Thoracic aorta (tissue), 2 donors: ENCODE measurements at regions not wholly inside any gene's neighbourhood (a gene's known extent, or its start where the extent isn't known, plus 50 kb on each side); places are given as distances from the start of the nearest gene placed in this dataset.
A peak's percentile ranks its signal among the peaks of the same experiment; 100 is the strongest.

Experiments used
- ATAC-seq: fragments of 150-250 bp; one replicate; pipeline ENCODE4 v1.8.0; 2017; ENCODE audit warnings: low read depth; ENCODE audit not compliant: insufficient number of reproducible peaks, low FRiP score
- DNase-seq: peaks from one replicate; pipeline ENCODE4 v3.0.0-alpha.2; 2020; ENCODE audit warnings: low spot score
- H3K27ac ChIP-seq, 2 donors: fragments of 200-600 bp; sonication (generic); 1 replicate in 1 of 2; 2 replicates in 1 of 2; pipeline ENCODE4 v1.5.1; 2016; ENCODE audit warnings: mild to moderate bottlenecking in 2 of 2, moderate library complexity in 2 of 2
- H3K27me3 ChIP-seq: fragments of 200-600 bp; sonication (generic); replicated peaks from 2 replicates; pipeline ENCODE4 v1.6.0; 2016; ENCODE audit warnings: mild to moderate bottlenecking; ENCODE audit not compliant: insufficient read depth
- H3K36me3 ChIP-seq: fragments of 200-600 bp; sonication (generic); one replicate; pipeline ENCODE4 v1.5.1; 2016
- H3K4me1 ChIP-seq, 2 donors: fragments of 200-600 bp; sonication (generic); 1 replicate in 1 of 2; 2 replicates in 1 of 2; pipeline versions ENCODE4 v1.5.1 to v1.6.0; 2016; ENCODE audit warnings: low read depth in 2 of 2, mild to moderate bottlenecking in 1 of 2; ENCODE audit not compliant: control insufficient read depth in 1 of 2
- H3K4me3 ChIP-seq: fragments of 200-600 bp; sonication (generic); 2 replicates; pipeline ENCODE4 v1.5.1; 2016; ENCODE audit warnings: mild to moderate bottlenecking
- H3K9me3 ChIP-seq: fragments of 200-600 bp; sonication (generic); 2 replicates; pipeline ENCODE4 v1.5.1; 2016
- CTCF ChIP-seq: fragments of 200-600 bp; sonication (generic); IDR thresholded peaks from one replicate; pipeline ENCODE4 v1.5.1; 2019; ENCODE audit warnings: antibody characterized with exemption

- Histone ChIP-seq H3K27ac (no peak overlapping the region), H3K27me3 (no peaks in the 10 kb centered on the region), H3K4me3 (no peak overlapping the region), H3K9me3 (peaks cover 10% of the 10 kb centered on the region), H3K36me3 (no peaks in the 10 kb centered on the region), H3K4me1 (no peaks in the 10 kb centered on the region)
- DNase-seq (no peak), ATAC-seq (no peak)
- TF ChIP-seq CTCF: no peak
Observed at GRCh38 chr15:29369261-29369660, 99.6 kb upstream of the NSMCE3 start.

GRCh38 chr15:29364426-29365078, 94.9 kb upstream of the NSMCE3 start:
- TF ChIP-seq CTCF: peak; percentile 10
- H3K36me3 ChIP-seq: no peaks in the 10 kb centered on the region
- no peaks in the 10 kb centered on the region for H3K27me3 ChIP-seq
- no peaks in the 10 kb centered on the region for H3K4me1 ChIP-seq
- DNase-seq (no peak), ATAC-seq (no peak)
- no peak overlapping the region for H3K4me3 ChIP-seq
- no peak overlapping the region for H3K27ac ChIP-seq
- peaks cover 10% of the 10 kb centered on the region for H3K9me3 ChIP-seq

- ATAC-seq: no peak
- H3K36me3 ChIP-seq: no peaks in the 10 kb centered on the region
- no peaks in the 10 kb centered on the region for H3K9me3 ChIP-seq
- no peak for DNase-seq
- no peaks in the 10 kb centered on the region for H3K4me1 ChIP-seq
- H3K27ac ChIP-seq: no peak overlapping the region
- no peak overlapping the region for H3K4me3 ChIP-seq
- no peak for TF ChIP-seq CTCF
- no peaks in the 10 kb centered on the region for H3K27me3 ChIP-seq
Observed at GRCh38 chr15:29361560-29361959, 91.9 kb upstream of the NSMCE3 start.

GRCh38 chr15:29360152-29360551, 90.5 kb upstream of the NSMCE3 start:
- Histone ChIP-seq H3K36me3 (no peaks in the 10 kb centered on the region), H3K27me3 (no peaks in the 10 kb centered on the region), H3K27ac (no peak overlapping the region), H3K9me3 (no peaks in the 10 kb centered on the region), H3K4me3 (no peak overlapping the region), H3K4me1 (no peaks in the 10 kb centered on the region)
- ATAC-seq (no peak), DNase-seq (no peak)
- TF ChIP-seq CTCF: no peak

- DNase-seq (no peak), ATAC-seq (no peak)
- no peaks in the 10 kb centered on the region for H3K9me3 ChIP-seq
- H3K4me3 ChIP-seq: no peak overlapping the region
- no peak overlapping the region for H3K27ac ChIP-seq
- no peaks in the 10 kb centered on the region for H3K27me3 ChIP-seq
- no peaks in the 10 kb centered on the region for H3K4me1 ChIP-seq
- H3K36me3 ChIP-seq: no peaks in the 10 kb centered on the region
- no peak for TF ChIP-seq CTCF
Observed at GRCh38 chr15:29356786-29357185, 87.2 kb upstream of the NSMCE3 start.
